GM19324 (cell line): ENCODE measurements at regions not wholly inside any gene's neighbourhood (a gene's known extent, or its start where the extent isn't known, plus 50 kb on each side); places are given as distances from the start of the nearest gene placed in this dataset.
"Not testable (repeated sequence)": the region's sequence is repeated elsewhere in the genome, so short reads cannot be mapped to it uniquely, and the experiment has no call there.

Experiments used
- ATAC-seq: cut with Tn5 transposase; IDR thresholded peaks from one replicate; pipeline ENCODE4 v1.9.1; 2021; ENCODE audit warnings: mild to moderate bottlenecking, moderate library complexity; ENCODE audit not compliant: unreplicated experiment, low FRiP score

GRCh38 chrX:104513162-104513561 is 52.8 kb upstream of the IL1RAPL2 start:
- ATAC-seq: no peak

- no peak for ATAC-seq
These were observed 55.2 kb upstream of the IL1RAPL2 start for GRCh38 chrX:104510801-104511200.

GRCh38 chrX:104502460-104502859 is 63.5 kb upstream of the IL1RAPL2 start:
- ATAC-seq: no peak

GRCh38 chrX:104488811-104489210 is 77.2 kb upstream of the IL1RAPL2 start:
- ATAC-seq: no peak

- ATAC-seq: no peak
These were observed 79.3 kb upstream of the IL1RAPL2 start for GRCh38 chrX:104486691-104487090.

GRCh38 chrX:104482757-104483156 is 83.2 kb upstream of the IL1RAPL2 start:
- ATAC-seq: no peak

GRCh38 chrX:104469771-104470170 is 96.2 kb upstream of the IL1RAPL2 start:
- ATAC-seq: no peak

- no peak for ATAC-seq
These were observed 106.2 kb upstream of the IL1RAPL2 start for GRCh38 chrX:104459796-104460195.

GRCh38 chrX:104457130-104457529 is 108.9 kb upstream of the IL1RAPL2 start:
- ATAC-seq: not testable (repeated sequence)

- no peak for ATAC-seq
These were observed 115.7 kb upstream of the IL1RAPL2 start for GRCh38 chrX:104450316-104450715.

- ATAC-seq: no peak
These were observed 120.4 kb upstream of the IL1RAPL2 start for GRCh38 chrX:104445591-104445990.

- no peak for ATAC-seq
These were observed 130.8 kb upstream of the IL1RAPL2 start for GRCh38 chrX:104435249-104435648.

- no peak for ATAC-seq
These were observed 133.7 kb upstream of the IL1RAPL2 start for GRCh38 chrX:104432321-104432720.

GRCh38 chrX:104430742-104431119 is 135.3 kb upstream of the IL1RAPL2 start:
- ATAC-seq: no peak

GRCh38 chrX:104430072-104430741 is 135.8 kb upstream of the IL1RAPL2 start:
- no peak for ATAC-seq

- ATAC-seq: no peak
These were observed 137.8 kb upstream of the IL1RAPL2 start for GRCh38 chrX:104428231-104428630.

- ATAC-seq: no peak
These were observed 138.3 kb upstream of the IL1RAPL2 start for GRCh38 chrX:104427693-104428092.

GRCh38 chrX:104427073-104427472 is 138.9 kb upstream of the IL1RAPL2 start:
- ATAC-seq: no peak

- no peak for ATAC-seq
These were observed 145.1 kb upstream of the IL1RAPL2 start for GRCh38 chrX:104420907-104421306.

GRCh38 chrX:104419926-104420325 is 146.1 kb upstream of the IL1RAPL2 start:
- ATAC-seq: no peak

- ATAC-seq: no peak
These were observed 146.8 kb upstream of the IL1RAPL2 start for GRCh38 chrX:104419211-104419610.

- no peak for ATAC-seq
These were observed 154.2 kb upstream of the IL1RAPL2 start for GRCh38 chrX:104411800-104412199.

GRCh38 chrX:104400387-104400786 is 145.7 kb upstream of the ESX1 start:
- no peak for ATAC-seq
